Central memory CD8-positive, alpha-beta T cell (primary cell): ENCODE measurements at regions not wholly inside any gene's neighbourhood (a gene's known extent, or its start where the extent isn't known, plus 50 kb on each side); places are given as distances from the start of the nearest gene placed in this dataset.
"Not testable (repeated sequence)": the region's sequence is repeated elsewhere in the genome, so short reads cannot be mapped to it uniquely, and the experiment has no call there.

Experiments
- ATAC-seq: fragments of 150-1000 bp; cut with Tn5 transposase; replicated peaks from 2 replicates; pipeline ENCODE4 v1.10.0; 2022; ENCODE audit warnings: mild to moderate bottlenecking, moderate FRiP score, moderate number of reproducible peaks; ENCODE audit not compliant: poor library complexity, severe bottlenecking; ENCODE audit errors: extremely low read depth
- DNase-seq, 2 donors: peaks; one replicate each; pipeline ENCODE4 v3.0.0; 2021; ENCODE audit warnings: low spot score in 2 of 2
- H3K27ac Mint-ChIP-seq: one replicate; pipeline ENCODE4 v1.8.0; 2022; ENCODE audit warnings: low read depth, mild to moderate bottlenecking, moderate library complexity, mixed read lengths
- H3K27me3 Mint-ChIP-seq: one replicate; pipeline ENCODE4 v1.8.0; 2022; ENCODE audit warnings: mixed read lengths
- H3K36me3 Mint-ChIP-seq: one replicate; pipeline ENCODE4 v1.8.0; 2022; ENCODE audit warnings: mild to moderate bottlenecking, moderate library complexity, mixed read lengths; ENCODE audit not compliant: insufficient read depth
- H3K4me1 Mint-ChIP-seq: one replicate; pipeline ENCODE4 v1.8.0; 2022; ENCODE audit warnings: mixed read lengths
- H3K4me3 Mint-ChIP-seq: one replicate; pipeline ENCODE4 v1.8.0; 2022; ENCODE audit warnings: mild to moderate bottlenecking, moderate library complexity, mixed read lengths
- H3K9me3 Mint-ChIP-seq: one replicate; pipeline ENCODE4 v1.8.0; 2022; ENCODE audit warnings: mixed read lengths

GRCh38 chr1:224817382-224817781, 112.1 kb upstream of the DNAH14 start:
- Mint-ChIP-seq H3K27me3 (peaks cover 58% of the 10 kb centered on the region), H3K4me3 (no peak overlapping the region), H3K27ac (no peak overlapping the region), H3K4me1 (no peaks in the 10 kb centered on the region), H3K36me3 (peaks cover 2% of the 10 kb centered on the region), H3K9me3 (peaks cover 8% of the 10 kb centered on the region)
- no peak for ATAC-seq
- DNase-seq, result no peak

- ATAC-seq (no peak), DNase-seq (no peak)
- no peaks in the 10 kb centered on the region for H3K36me3 Mint-ChIP-seq
- H3K27me3 Mint-ChIP-seq, result peaks cover 54% of the 10 kb centered on the region
- peaks cover 5% of the 10 kb centered on the region for H3K9me3 Mint-ChIP-seq
- H3K4me3 Mint-ChIP-seq, result no peak overlapping the region
- H3K27ac Mint-ChIP-seq, result no peak overlapping the region
- H3K4me1 Mint-ChIP-seq, result no peaks in the 10 kb centered on the region
These were observed 109.6 kb upstream of the DNAH14 start for GRCh38 chr1:224819861-224820260.

GRCh38 chr1:224820341-224820740, 109.1 kb upstream of the DNAH14 start:
- Mint-ChIP-seq H3K27me3 (peaks cover 54% of the 10 kb centered on the region), H3K36me3 (no peaks in the 10 kb centered on the region), H3K9me3 (no peaks in the 10 kb centered on the region), H3K4me1 (no peaks in the 10 kb centered on the region), H3K27ac (no peak overlapping the region), H3K4me3 (no peak overlapping the region)
- ATAC-seq, result no peak
- DNase-seq, result no peak

GRCh38 chr1:224821751-224822150, 107.7 kb upstream of the DNAH14 start:
- not testable (repeated sequence) for ATAC-seq, H3K9me3 Mint-ChIP-seq, H3K36me3 Mint-ChIP-seq, DNase-seq, H3K4me3 Mint-ChIP-seq, H3K4me1 Mint-ChIP-seq, H3K27ac Mint-ChIP-seq
- peaks cover 46% of the 10 kb centered on the region for H3K27me3 Mint-ChIP-seq

- Mint-ChIP-seq H3K9me3 (no peaks in the 10 kb centered on the region), H3K4me3 (no peak overlapping the region), H3K27me3 (peaks cover 45% of the 10 kb centered on the region), H3K4me1 (no peaks in the 10 kb centered on the region), H3K27ac (no peak overlapping the region), H3K36me3 (no peaks in the 10 kb centered on the region)
- DNase-seq (no peak), ATAC-seq (no peak)
These were observed 103.9 kb upstream of the DNAH14 start for GRCh38 chr1:224825525-224826000.

- DNase-seq (no peak), ATAC-seq (no peak)
- peaks cover 59% of the 10 kb centered on the region for H3K27me3 Mint-ChIP-seq
- no peak overlapping the region for H3K27ac Mint-ChIP-seq
- no peaks in the 10 kb centered on the region for H3K4me1 Mint-ChIP-seq
- H3K36me3 Mint-ChIP-seq, result no peaks in the 10 kb centered on the region
- no peak overlapping the region for H3K4me3 Mint-ChIP-seq
- peaks cover 3% of the 10 kb centered on the region for H3K9me3 Mint-ChIP-seq
These were observed 100.8 kb upstream of the DNAH14 start for GRCh38 chr1:224828691-224829090.

GRCh38 chr1:224831501-224831900, 98.0 kb upstream of the DNAH14 start:
- ATAC-seq, result no peak
- peaks cover 66% of the 10 kb centered on the region for H3K27me3 Mint-ChIP-seq
- H3K9me3 Mint-ChIP-seq, result peaks cover 8% of the 10 kb centered on the region
- no peak for DNase-seq
- no peaks in the 10 kb centered on the region for H3K4me1 Mint-ChIP-seq
- no peak overlapping the region for H3K27ac Mint-ChIP-seq
- no peaks in the 10 kb centered on the region for H3K36me3 Mint-ChIP-seq
- H3K4me3 Mint-ChIP-seq, result no peak overlapping the region

GRCh38 chr1:224839648-224840300, 89.7 kb upstream of the DNAH14 start:
- H3K4me1 Mint-ChIP-seq, H3K4me3 Mint-ChIP-seq, DNase-seq, H3K9me3 Mint-ChIP-seq, ATAC-seq, H3K27ac Mint-ChIP-seq, H3K36me3 Mint-ChIP-seq: not testable (repeated sequence)
- H3K27me3 Mint-ChIP-seq, result peaks cover 39% of the 10 kb centered on the region

- H3K36me3 Mint-ChIP-seq, DNase-seq, H3K4me1 Mint-ChIP-seq, ATAC-seq, H3K27ac Mint-ChIP-seq, H3K4me3 Mint-ChIP-seq, H3K9me3 Mint-ChIP-seq: not testable (repeated sequence)
- peaks cover 37% of the 10 kb centered on the region for H3K27me3 Mint-ChIP-seq
These were observed 87.7 kb upstream of the DNAH14 start for GRCh38 chr1:224841803-224842202.

- Mint-ChIP-seq H3K9me3 (no peaks in the 10 kb centered on the region), H3K4me1 (no peaks in the 10 kb centered on the region), H3K4me3 (no peak overlapping the region), H3K36me3 (no peaks in the 10 kb centered on the region), H3K27me3 (peaks cover 41% of the 10 kb centered on the region), H3K27ac (no peak overlapping the region)
- ATAC-seq, result no peak
- DNase-seq, result no peak
These were observed 83.2 kb upstream of the DNAH14 start for GRCh38 chr1:224846119-224846907.

GRCh38 chr1:224850446-224850845, 79.0 kb upstream of the DNAH14 start:
- H3K36me3 Mint-ChIP-seq, result no peaks in the 10 kb centered on the region
- H3K27ac Mint-ChIP-seq, result no peak overlapping the region
- peaks cover 24% of the 10 kb centered on the region for H3K27me3 Mint-ChIP-seq
- DNase-seq (no peak), ATAC-seq (no peak)
- H3K4me1 Mint-ChIP-seq, result no peaks in the 10 kb centered on the region
- H3K4me3 Mint-ChIP-seq, result no peak overlapping the region
- no peaks in the 10 kb centered on the region for H3K9me3 Mint-ChIP-seq

GRCh38 chr1:224851210-224851847, 78.1 kb upstream of the DNAH14 start:
- Mint-ChIP-seq H3K27me3 (peaks cover 22% of the 10 kb centered on the region), H3K9me3 (no peaks in the 10 kb centered on the region), H3K36me3 (no peaks in the 10 kb centered on the region), H3K4me1 (no peaks in the 10 kb centered on the region), H3K4me3 (no peak overlapping the region), H3K27ac (no peak overlapping the region)
- DNase-seq, result peak in 1 of 2 donors; percentile 22
- no peak for ATAC-seq

GRCh38 chr1:224851848-224852261, 77.6 kb upstream of the DNAH14 start:
- H3K4me3 Mint-ChIP-seq, result no peak overlapping the region
- peaks cover 22% of the 10 kb centered on the region for H3K27me3 Mint-ChIP-seq
- H3K9me3 Mint-ChIP-seq, result no peaks in the 10 kb centered on the region
- no peaks in the 10 kb centered on the region for H3K4me1 Mint-ChIP-seq
- H3K36me3 Mint-ChIP-seq, result no peaks in the 10 kb centered on the region
- no peak for ATAC-seq
- DNase-seq, result no peak
- H3K27ac Mint-ChIP-seq, result no peak overlapping the region
